Gastrocnemius medialis (tissue), 4 donors: ENCODE measurements at regions not wholly inside any gene's neighbourhood (a gene's known extent, or its start where the extent isn't known, plus 50 kb on each side); places are given as distances from the start of the nearest gene placed in this dataset.

Experiments used
- POLR2A ChIP-seq, 2 donors: fragments of 450-650 bp; IDR thresholded peaks; one replicate each; pipeline ENCODE4 v1.6.1; 2017; ENCODE audit warnings: antibody characterized with exemption in 2 of 2, mild to moderate bottlenecking in 2 of 2, moderate library complexity in 2 of 2
- TF ChIP-seq, protein P1 (sequence below), 5 experiments: fragments of 450-650 bp in 3 of 5; fragments of 200-600 bp in 2 of 5; sonication (generic) in 2 of 5; IDR thresholded peaks in 4 of 5; conservative IDR thresholded peaks in 1 of 5; 1 replicate in 4 of 5; 2 replicates in 1 of 5; pipeline ENCODE4 v1.5.1; 2016 to 2019; ENCODE audit warnings: antibody characterized with exemption in 5 of 5, mild to moderate bottlenecking in 3 of 5, moderate library complexity in 3 of 5

DNA sequence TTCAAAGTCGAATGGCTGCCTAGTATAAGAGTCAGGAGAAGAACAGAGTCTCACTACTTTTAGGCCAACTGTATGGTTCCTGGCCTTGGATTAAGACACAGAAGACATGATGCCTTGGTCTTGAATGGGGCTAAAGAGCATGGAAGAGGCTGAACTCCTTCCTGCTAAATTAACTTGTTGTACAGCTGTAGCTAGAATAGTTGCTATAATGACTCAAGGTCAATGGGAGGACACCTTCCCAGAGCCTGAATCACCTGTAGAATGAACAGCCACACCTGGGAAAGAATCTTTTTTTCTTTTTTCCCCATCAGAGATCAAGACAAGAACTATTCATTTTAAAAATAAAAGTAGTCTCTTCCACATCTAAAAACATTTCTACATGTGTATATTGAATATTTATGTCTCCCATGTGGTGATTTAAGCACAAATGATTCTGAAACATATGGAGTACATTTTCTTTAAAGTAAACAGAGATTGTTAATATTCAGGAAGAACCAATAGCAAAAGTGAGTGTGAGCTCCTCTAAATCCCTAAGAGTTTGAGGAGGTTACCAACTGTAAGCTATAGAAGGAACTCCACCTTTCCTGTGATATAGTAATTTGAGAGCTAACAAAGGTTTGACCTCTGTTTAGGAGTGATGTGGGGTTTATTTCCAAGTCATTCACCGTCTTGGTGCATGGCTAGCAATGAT, 191.3 kb downstream of the TGFB2 start:
- TF ChIP-seq POLR2A (IDR thresholded peaks at IDR 0.05) = no peak
- TF ChIP-seq, protein P1, sequence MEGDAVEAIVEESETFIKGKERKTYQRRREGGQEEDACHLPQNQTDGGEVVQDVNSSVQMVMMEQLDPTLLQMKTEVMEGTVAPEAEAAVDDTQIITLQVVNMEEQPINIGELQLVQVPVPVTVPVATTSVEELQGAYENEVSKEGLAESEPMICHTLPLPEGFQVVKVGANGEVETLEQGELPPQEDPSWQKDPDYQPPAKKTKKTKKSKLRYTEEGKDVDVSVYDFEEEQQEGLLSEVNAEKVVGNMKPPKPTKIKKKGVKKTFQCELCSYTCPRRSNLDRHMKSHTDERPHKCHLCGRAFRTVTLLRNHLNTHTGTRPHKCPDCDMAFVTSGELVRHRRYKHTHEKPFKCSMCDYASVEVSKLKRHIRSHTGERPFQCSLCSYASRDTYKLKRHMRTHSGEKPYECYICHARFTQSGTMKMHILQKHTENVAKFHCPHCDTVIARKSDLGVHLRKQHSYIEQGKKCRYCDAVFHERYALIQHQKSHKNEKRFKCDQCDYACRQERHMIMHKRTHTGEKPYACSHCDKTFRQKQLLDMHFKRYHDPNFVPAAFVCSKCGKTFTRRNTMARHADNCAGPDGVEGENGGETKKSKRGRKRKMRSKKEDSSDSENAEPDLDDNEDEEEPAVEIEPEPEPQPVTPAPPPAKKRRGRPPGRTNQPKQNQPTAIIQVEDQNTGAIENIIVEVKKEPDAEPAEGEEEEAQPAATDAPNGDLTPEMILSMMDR (IDR thresholded peaks at IDR 0.05 in 4 of 5, conservative IDR thresholded peaks at IDR 0.05 in 1 of 5) = no peak
